Liver (tissue), 8 donors: ENCODE measurements at regions not wholly inside any gene's neighbourhood (a gene's known extent, or its start where the extent isn't known, plus 50 kb on each side); places are given as distances from the start of the nearest gene placed in this dataset.

ENCODE experiments used
- DNase-seq: peaks from one replicate; pipeline ENCODE4 v3.0.0-alpha.2; 2017; ENCODE audit warnings: low spot score
- H3K27ac ChIP-seq, 2 donors: one replicate each; pipeline ENCODE4 v1.7.0; 2013; ENCODE audit warnings: inconsistent platforms in 2 of 2, low read length in 2 of 2, control low read depth in 1 of 2, low read depth in 1 of 2, mild to moderate bottlenecking in 1 of 2
- H3K27me3 ChIP-seq, 4 donors: one replicate each; pipeline versions ENCODE4 v1.6.1 to v1.7.0; 2013; ENCODE audit warnings: low read length in 3 of 4, inconsistent platforms in 1 of 4, mild to moderate bottlenecking in 1 of 4, moderate library complexity in 1 of 4; ENCODE audit not compliant: control insufficient read depth in 4 of 4, insufficient read depth in 4 of 4
- H3K36me3 ChIP-seq, 4 donors: one replicate each; pipeline versions ENCODE4 v1.6.1 to v1.7.0; 2013; ENCODE audit warnings: low read length in 3 of 4, mild to moderate bottlenecking in 3 of 4, low read depth in 1 of 4, moderate library complexity in 1 of 4; ENCODE audit not compliant: control insufficient read depth in 4 of 4, insufficient read depth in 3 of 4
- H3K4me1 ChIP-seq, 4 donors: one replicate each; pipeline versions ENCODE4 v1.6.1 to v1.7.0; 2013; ENCODE audit warnings: low read length in 3 of 4, mild to moderate bottlenecking in 3 of 4, moderate library complexity in 1 of 4; ENCODE audit not compliant: control insufficient read depth in 4 of 4, insufficient read depth in 4 of 4
- H3K4me3 ChIP-seq, 3 donors: one replicate each; pipeline versions ENCODE4 v1.6.1 to v1.7.0; 2013; ENCODE audit warnings: low read length in 3 of 3, control low read depth in 1 of 3, low read depth in 1 of 3, mild to moderate bottlenecking in 1 of 3
- H3K9ac ChIP-seq, 2 donors: one replicate each; pipeline ENCODE4 v1.7.0; 2013; ENCODE audit warnings: low read length in 2 of 2, mild to moderate bottlenecking in 2 of 2, moderate library complexity in 2 of 2, control low read depth in 1 of 2, low read depth in 1 of 2
- H3K9me3 ChIP-seq, 4 donors: one replicate each; pipeline versions ENCODE4 v1.6.1 to v1.7.0; 2013; ENCODE audit warnings: low read length in 3 of 4; ENCODE audit not compliant: control insufficient read depth in 4 of 4
- ATF3 ChIP-seq: IDR thresholded peaks from 2 replicates; pipeline ENCODE4 v1.6.1; 2016; ENCODE audit warnings: antibody characterized with exemption
- FOXA1 ChIP-seq: IDR thresholded peaks from 2 replicates; pipeline ENCODE4 v1.6.1; 2016; ENCODE audit warnings: antibody characterized with exemption
- GABPA ChIP-seq, 2 donors: IDR thresholded peaks in 1 of 2; conservative IDR thresholded peaks in 1 of 2; 2 replicates each; pipeline ENCODE4 v1.6.1; 2016; ENCODE audit warnings: antibody characterized with exemption in 2 of 2, mild to moderate bottlenecking in 1 of 2, moderate library complexity in 1 of 2
- HNF4G ChIP-seq: IDR thresholded peaks from 2 replicates; pipeline ENCODE4 v1.6.1; 2016; ENCODE audit warnings: antibody characterized with exemption
- NR2F2 ChIP-seq: IDR thresholded peaks from 2 replicates; pipeline ENCODE4 v1.6.1; 2016; ENCODE audit warnings: antibody characterized with exemption
- RAD21 ChIP-seq, 2 donors: IDR thresholded peaks; 2 replicates each; pipeline ENCODE4 v1.6.1; 2016; ENCODE audit warnings: antibody characterized with exemption in 2 of 2, mild to moderate bottlenecking in 2 of 2
- REST ChIP-seq: IDR thresholded peaks from 2 replicates; pipeline ENCODE4 v1.6.1; 2016; ENCODE audit warnings: antibody characterized with exemption, mild to moderate bottlenecking
- RXRA ChIP-seq, 2 donors: IDR thresholded peaks; 2 replicates each; pipeline ENCODE4 v1.6.1; 2017 to 2018; ENCODE audit warnings: antibody characterized with exemption in 2 of 2, mild to moderate bottlenecking in 1 of 2
- YY1 ChIP-seq: IDR thresholded peaks from 2 replicates; pipeline ENCODE4 v1.6.1; 2016; ENCODE audit warnings: antibody characterized with exemption, mild to moderate bottlenecking
- ZBTB33 ChIP-seq: IDR thresholded peaks from 2 replicates; pipeline ENCODE4 v1.6.1; 2016; ENCODE audit warnings: antibody characterized with exemption
- WGBS: extraction: QIAGEN DNeasy Blood & Tissue Kit; methylation state at CpG from one replicate; pipeline ENCODE4 v1.1.7; 2013; 5-methylcytosine and 5-hydroxymethylcytosine counted together
- TF ChIP-seq, protein P1 (sequence below): fragments of 150-350 bp; IDR thresholded peaks from 2 replicates; pipeline ENCODE4 v1.5.1; 2017; ENCODE audit warnings: improper control_type of control experiment, low read depth, low read length; ENCODE audit not compliant: missing input control
- TF ChIP-seq, protein P2 (sequence below): IDR thresholded peaks from 2 replicates; pipeline ENCODE4 v1.6.1; 2016; ENCODE audit warnings: antibody characterized with exemption
- donor health status: healthy.
- donor health status: healthy.
- donor health status: healthy.
- donor health status: healthy.
- donor health status: healthy.

DNA sequence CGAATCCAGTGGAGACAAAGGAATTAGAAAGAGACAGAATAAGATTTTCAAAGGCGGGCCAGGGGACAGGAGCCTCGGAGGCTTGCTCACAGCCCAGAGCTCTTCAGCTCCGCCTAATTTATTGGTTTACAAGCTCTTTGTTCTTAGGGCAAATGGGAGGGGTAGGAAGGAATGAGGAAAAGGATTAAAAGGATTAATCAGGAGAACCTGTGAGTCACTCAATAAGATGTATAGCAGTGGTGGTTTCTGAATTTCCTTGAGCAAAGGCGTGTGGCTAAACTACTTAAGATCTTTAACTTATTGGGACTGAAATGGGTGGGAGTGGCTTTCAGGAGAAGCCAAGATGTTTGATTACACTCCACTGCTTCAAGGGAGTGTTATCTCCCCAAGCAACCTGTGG, 456.0 kb upstream of the SPANXN1 start:
- H3K4me1 ChIP-seq = no peaks in the 10 kb centered on the region
- H3K27me3 ChIP-seq = no peaks in the 10 kb centered on the region
- TF ChIP-seq RXRA (IDR thresholded peaks at IDR 0.05) (no peak), RAD21 (IDR thresholded peaks at IDR 0.05) (no peak), NR2F2 (no peak), YY1 (no peak), REST (no peak), FOXA1 (no peak), ZBTB33 (no peak), GABPA (IDR thresholded peaks at IDR 0.05 in 1 of 2, conservative IDR thresholded peaks at IDR 0.05 in 1 of 2) (no peak)
- TF ChIP-seq, protein P1, sequence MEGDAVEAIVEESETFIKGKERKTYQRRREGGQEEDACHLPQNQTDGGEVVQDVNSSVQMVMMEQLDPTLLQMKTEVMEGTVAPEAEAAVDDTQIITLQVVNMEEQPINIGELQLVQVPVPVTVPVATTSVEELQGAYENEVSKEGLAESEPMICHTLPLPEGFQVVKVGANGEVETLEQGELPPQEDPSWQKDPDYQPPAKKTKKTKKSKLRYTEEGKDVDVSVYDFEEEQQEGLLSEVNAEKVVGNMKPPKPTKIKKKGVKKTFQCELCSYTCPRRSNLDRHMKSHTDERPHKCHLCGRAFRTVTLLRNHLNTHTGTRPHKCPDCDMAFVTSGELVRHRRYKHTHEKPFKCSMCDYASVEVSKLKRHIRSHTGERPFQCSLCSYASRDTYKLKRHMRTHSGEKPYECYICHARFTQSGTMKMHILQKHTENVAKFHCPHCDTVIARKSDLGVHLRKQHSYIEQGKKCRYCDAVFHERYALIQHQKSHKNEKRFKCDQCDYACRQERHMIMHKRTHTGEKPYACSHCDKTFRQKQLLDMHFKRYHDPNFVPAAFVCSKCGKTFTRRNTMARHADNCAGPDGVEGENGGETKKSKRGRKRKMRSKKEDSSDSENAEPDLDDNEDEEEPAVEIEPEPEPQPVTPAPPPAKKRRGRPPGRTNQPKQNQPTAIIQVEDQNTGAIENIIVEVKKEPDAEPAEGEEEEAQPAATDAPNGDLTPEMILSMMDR = no peak
- no peak overlapping the region for H3K27ac ChIP-seq
- H3K9ac ChIP-seq = no peak overlapping the region
- DNase-seq = no peak
- H3K36me3 ChIP-seq = no peaks in the 10 kb centered on the region
- no peak overlapping the region for H3K4me3 ChIP-seq
- WGBS = 55% methylated on average over 5 of the region's 5 CpGs
- peaks cover 0 to 8% (median under 1%) of the 10 kb centered on the region in 4 donors for H3K9me3 ChIP-seq

- TF ChIP-seq, protein P2, sequence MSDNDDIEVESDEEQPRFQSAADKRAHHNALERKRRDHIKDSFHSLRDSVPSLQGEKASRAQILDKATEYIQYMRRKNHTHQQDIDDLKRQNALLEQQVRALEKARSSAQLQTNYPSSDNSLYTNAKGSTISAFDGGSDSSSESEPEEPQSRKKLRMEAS = no peak
- TF ChIP-seq FOXA1 (no peak), REST (no peak), ATF3 (no peak), HNF4G (no peak)
- no peak for DNase-seq
- Histone ChIP-seq H3K9ac (no peak overlapping the region), H3K9me3 (no peaks in the 10 kb centered on the region), H3K36me3 (no peaks in the 10 kb centered on the region), H3K27ac (no peak overlapping the region), H3K4me1 (no peaks in the 10 kb centered on the region), H3K4me3 (no peak overlapping the region), H3K27me3 (no peaks in the 10 kb centered on the region)
- 63% methylated on average over 2 of the region's 2 CpGs for WGBS
Observed at GRCh38 chrX:144798972-144799371, 448.3 kb upstream of the SPANXN1 start.
